GM23248 (cell line): ENCODE measurements at regions not wholly inside any gene's neighbourhood (a gene's known extent, or its start where the extent isn't known, plus 50 kb on each side); places are given as distances from the start of the nearest gene placed in this dataset.

Experiments
- DNase-seq: peaks from one replicate; pipeline ENCODE4 v3.0.0-alpha.2; 2015
- H2AFZ ChIP-seq: fragments of 200-600 bp; sonication (generic); 2 replicates; pipeline ENCODE4 v1.6.1; 2016; ENCODE audit warnings: antibody characterized with exemption
- H3F3A ChIP-seq: fragments of 200-600 bp; sonication (generic); 2 replicates; pipeline ENCODE4 v1.6.1; 2016; ENCODE audit warnings: mild to moderate bottlenecking, antibody characterized with exemption, mixed run types; ENCODE audit not compliant: insufficient read depth
- H3K27ac ChIP-seq: fragments of 200-600 bp; sonication (generic); 2 replicates; pipeline ENCODE4 v1.5.1; 2016; ENCODE audit warnings: mild to moderate bottlenecking
- H3K27me3 ChIP-seq: fragments of 200-600 bp; sonication (generic); replicated peaks from 2 replicates; pipeline ENCODE4 v1.6.1; 2016; ENCODE audit warnings: mild to moderate bottlenecking; ENCODE audit not compliant: insufficient read depth
- H3K36me3 ChIP-seq: fragments of 200-600 bp; sonication (generic); 2 replicates; pipeline ENCODE4 v1.6.1; 2016; ENCODE audit warnings: low read depth, mild to moderate bottlenecking
- H3K4me1 ChIP-seq: fragments of 200-600 bp; sonication (generic); 2 replicates; pipeline ENCODE4 v1.6.1; 2016; ENCODE audit warnings: mild to moderate bottlenecking; ENCODE audit not compliant: insufficient read depth
- H3K4me2 ChIP-seq: fragments of 200-600 bp; sonication (generic); one replicate; pipeline ENCODE4 v1.6.1; 2016; ENCODE audit warnings: mild to moderate bottlenecking; ENCODE audit not compliant: unreplicated experiment
- H3K4me3 ChIP-seq: fragments of 200-600 bp; sonication (generic); 2 replicates; pipeline ENCODE4 v1.5.1; 2016; ENCODE audit warnings: mild to moderate bottlenecking
- H3K79me2 ChIP-seq: fragments of 200-600 bp; sonication (generic); 2 replicates; pipeline ENCODE4 v1.6.1; 2016; ENCODE audit warnings: mild to moderate bottlenecking; ENCODE audit not compliant: insufficient read depth
- H3K9ac ChIP-seq: fragments of 200-600 bp; sonication (generic); 2 replicates; pipeline ENCODE4 v1.6.1; 2016; ENCODE audit warnings: mild to moderate bottlenecking
- H3K9me2 ChIP-seq: fragments of 200-600 bp; sonication (generic); 2 replicates; pipeline ENCODE4 v1.6.1; 2016; ENCODE audit warnings: mixed run types, mild to moderate bottlenecking, moderate library complexity; ENCODE audit not compliant: insufficient read depth
- H3K9me3 ChIP-seq: fragments of 200-600 bp; sonication (generic); one replicate; pipeline ENCODE4 v1.6.1; 2017; ENCODE audit warnings: low read depth
- H4K20me1 ChIP-seq: fragments of 200-600 bp; sonication (generic); 2 replicates; pipeline ENCODE4 v1.6.0; 2016; ENCODE audit not compliant: insufficient read depth
- EZH2 ChIP-seq: fragments of 200-600 bp; sonication (generic); IDR thresholded peaks from 2 replicates; pipeline ENCODE4 v1.6.1; 2018; ENCODE audit warnings: antibody characterized with exemption, mild to moderate bottlenecking; ENCODE audit not compliant: insufficient read depth, poor library complexity, severe bottlenecking
- EZH2phosphoT487 ChIP-seq: fragments of 200-600 bp; sonication (generic); IDR thresholded peaks from 2 replicates; pipeline ENCODE4 v1.6.1; 2018; ENCODE audit warnings: antibody characterized with exemption, moderate library complexity, mild to moderate bottlenecking, low read depth; ENCODE audit not compliant: insufficient read depth
- WGBS, 2 experiments: methylation state at CpG; one replicate each; pipeline ENCODE4 v1.1.6; 2015 to 2017; ENCODE audit warnings: low lambda C conversion rate in 2 of 2, low coverage in 1 of 2; ENCODE audit errors: missing lambda C conversion rate in 2 of 2; 5-methylcytosine and 5-hydroxymethylcytosine counted together
- in situ Hi-C: fragments of 300-500 bp; cut with MboI; formaldehyde crosslinking; loops from 2 replicates; pipeline ENCODE4 v1.15.0; 2020

- H3K9me3 ChIP-seq, result no peaks in the 10 kb centered on the region
- no peaks in the 10 kb centered on the region for H3K36me3 ChIP-seq
- H3K4me1 ChIP-seq, result no peaks in the 10 kb centered on the region
- no peaks in the 10 kb centered on the region for H3K79me2 ChIP-seq
- no peak overlapping the region for H3K4me2 ChIP-seq
- peaks cover 5% of the 10 kb centered on the region; the same call in 1 of the 2 replicates for H3K27me3 ChIP-seq
- no peak overlapping the region for H3K4me3 ChIP-seq
- H4K20me1 ChIP-seq, result no peaks in the 10 kb centered on the region
- WGBS, 2 experiments, result 33 to 39% methylated on average over 5 of the region's 5 CpGs
- no peak overlapping the region for H3K27ac ChIP-seq
- no peaks in the 10 kb centered on the region for H3K9me2 ChIP-seq
- in situ Hi-C loops, result no loop called here
- H3F3A ChIP-seq, result no peaks in the 10 kb centered on the region
- DNase-seq, result no peak
- TF ChIP-seq EZH2 (no peak), EZH2phosphoT487 (no peak)
- no peak overlapping the region for H3K9ac ChIP-seq
- H2AFZ ChIP-seq, result no peak overlapping the region
These were observed 216.6 kb upstream of the LHX5 start for GRCh38 chr12:113688313-113688712.

GRCh38 chr12:113684908-113685782 lies 213.5 kb upstream of the LHX5 start:
- H3K27me3 ChIP-seq, result peaks cover 5% of the 10 kb centered on the region; the same call in 1 of the 2 replicates
- H3K4me3 ChIP-seq, result no peak overlapping the region
- DNase-seq, result no peak
- H3K9me3 ChIP-seq, result no peaks in the 10 kb centered on the region
- H3F3A ChIP-seq, result no peaks in the 10 kb centered on the region
- no peaks in the 10 kb centered on the region for H4K20me1 ChIP-seq
- H2AFZ ChIP-seq, result no peak overlapping the region
- H3K9me2 ChIP-seq, result no peaks in the 10 kb centered on the region
- H3K9ac ChIP-seq, result no peak overlapping the region
- WGBS, 2 experiments, result 34 to 41% methylated on average over 17 to 19 of the region's 20 CpGs
- H3K36me3 ChIP-seq, result no peaks in the 10 kb centered on the region
- no peaks in the 10 kb centered on the region for H3K79me2 ChIP-seq
- H3K4me2 ChIP-seq, result no peak overlapping the region
- no peak overlapping the region for H3K27ac ChIP-seq
- in situ Hi-C loops, result no loop called here
- no peaks in the 10 kb centered on the region for H3K4me1 ChIP-seq
- no peak for TF ChIP-seq EZH2phosphoT487
- TF ChIP-seq EZH2, result no peak

GRCh38 chr12:113684053-113684907 lies 212.6 kb upstream of the LHX5 start:
- Histone ChIP-seq H3K4me3 (no peak overlapping the region), H3K27ac (no peak overlapping the region), H3K4me1 (no peaks in the 10 kb centered on the region), H2AFZ (no peak overlapping the region), H3K9me2 (no peaks in the 10 kb centered on the region), H3K27me3 (peaks cover 5% of the 10 kb centered on the region; the same call in 1 of the 2 replicates), H3K4me2 (no peak overlapping the region), H3K9ac (no peak overlapping the region), H3K9me3 (no peaks in the 10 kb centered on the region), H3K36me3 (no peaks in the 10 kb centered on the region), H3K79me2 (no peaks in the 10 kb centered on the region), H4K20me1 (no peaks in the 10 kb centered on the region), H3F3A (no peaks in the 10 kb centered on the region)
- 37 to 40% methylated on average over 13 of the region's 13 CpGs for WGBS, 2 experiments
- in situ Hi-C loops, result no loop called here
- no peak for DNase-seq
- TF ChIP-seq EZH2phosphoT487, result no peak
- TF ChIP-seq EZH2, result no peak

DNA sequence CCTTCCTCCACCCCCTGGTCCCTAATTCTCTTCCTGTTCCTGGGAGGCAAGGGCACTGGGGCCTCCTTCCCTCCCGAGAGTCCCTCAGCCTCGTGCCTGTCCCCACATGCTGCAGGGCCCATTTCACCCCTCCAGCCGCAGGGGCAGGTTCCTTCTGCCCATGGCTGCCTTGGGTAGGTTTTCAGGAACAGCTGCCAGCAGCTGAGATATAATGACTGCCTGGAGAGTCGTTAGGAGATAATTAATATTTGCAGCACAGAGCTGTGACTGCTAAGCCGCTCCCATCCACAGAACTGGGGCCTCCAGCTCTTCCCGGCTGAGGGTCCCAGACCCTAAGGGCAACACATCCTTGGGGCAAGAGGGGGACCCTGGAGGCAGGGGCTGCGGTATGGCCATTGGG lies 211.9 kb upstream of the LHX5 start:
- H3K4me2 ChIP-seq, result no peak overlapping the region
- H3K4me3 ChIP-seq, result no peak overlapping the region
- no peaks in the 10 kb centered on the region for H3K9me2 ChIP-seq
- H3K79me2 ChIP-seq, result no peaks in the 10 kb centered on the region
- TF ChIP-seq EZH2 (no peak), EZH2phosphoT487 (no peak)
- H3K27me3 ChIP-seq, result peaks cover 5% of the 10 kb centered on the region; the same call in 1 of the 2 replicates
- no peaks in the 10 kb centered on the region for H3K36me3 ChIP-seq
- no peak overlapping the region for H3K27ac ChIP-seq
- no peaks in the 10 kb centered on the region for H3K4me1 ChIP-seq
- no peaks in the 10 kb centered on the region for H4K20me1 ChIP-seq
- no peak overlapping the region for H3K9ac ChIP-seq
- H2AFZ ChIP-seq, result no peak overlapping the region
- in situ Hi-C loops, result no loop called here
- no peak for DNase-seq
- 9 to 13% methylated on average over 7 of the region's 7 CpGs for WGBS, 2 experiments
- H3K9me3 ChIP-seq, result no peaks in the 10 kb centered on the region
- no peaks in the 10 kb centered on the region for H3F3A ChIP-seq
